ENCODE measurements at regions not wholly inside any gene's neighbourhood (a gene's known extent, or its start where the extent isn't known, plus 50 kb on each side); places are given as distances from the start of the nearest gene placed in this dataset.
"Not testable (repeated sequence)": the region's sequence is repeated elsewhere in the genome, so short reads cannot be mapped to it uniquely, and the experiment has no call there.

GRCh38 chr2:16219292-16219975 is 279.1 kb downstream of the MYCN start:
- no peak for DNase-seq (ENCODE audit: low read depth)
- TF ChIP-seq MYC (IDR thresholded peaks at IDR 0.05; ENCODE audit: low read depth, low read length) (no peak), POLR2A (IDR thresholded peaks at IDR 0.05; ENCODE audit: extremely low read depth, insufficient read length) (no peak)
- TF ChIP-seq, protein P1, sequence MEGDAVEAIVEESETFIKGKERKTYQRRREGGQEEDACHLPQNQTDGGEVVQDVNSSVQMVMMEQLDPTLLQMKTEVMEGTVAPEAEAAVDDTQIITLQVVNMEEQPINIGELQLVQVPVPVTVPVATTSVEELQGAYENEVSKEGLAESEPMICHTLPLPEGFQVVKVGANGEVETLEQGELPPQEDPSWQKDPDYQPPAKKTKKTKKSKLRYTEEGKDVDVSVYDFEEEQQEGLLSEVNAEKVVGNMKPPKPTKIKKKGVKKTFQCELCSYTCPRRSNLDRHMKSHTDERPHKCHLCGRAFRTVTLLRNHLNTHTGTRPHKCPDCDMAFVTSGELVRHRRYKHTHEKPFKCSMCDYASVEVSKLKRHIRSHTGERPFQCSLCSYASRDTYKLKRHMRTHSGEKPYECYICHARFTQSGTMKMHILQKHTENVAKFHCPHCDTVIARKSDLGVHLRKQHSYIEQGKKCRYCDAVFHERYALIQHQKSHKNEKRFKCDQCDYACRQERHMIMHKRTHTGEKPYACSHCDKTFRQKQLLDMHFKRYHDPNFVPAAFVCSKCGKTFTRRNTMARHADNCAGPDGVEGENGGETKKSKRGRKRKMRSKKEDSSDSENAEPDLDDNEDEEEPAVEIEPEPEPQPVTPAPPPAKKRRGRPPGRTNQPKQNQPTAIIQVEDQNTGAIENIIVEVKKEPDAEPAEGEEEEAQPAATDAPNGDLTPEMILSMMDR (IDR thresholded peaks at IDR 0.05; ENCODE audit: low read depth, low read length) = no peak
- TF ChIP-seq, protein P2, sequence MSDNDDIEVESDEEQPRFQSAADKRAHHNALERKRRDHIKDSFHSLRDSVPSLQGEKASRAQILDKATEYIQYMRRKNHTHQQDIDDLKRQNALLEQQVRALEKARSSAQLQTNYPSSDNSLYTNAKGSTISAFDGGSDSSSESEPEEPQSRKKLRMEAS (IDR thresholded peaks at IDR 0.05; ENCODE audit: low read depth, low read length) = no peak
- no peak overlapping the region for H3K4me3 ChIP-seq (ENCODE audit: low read depth, low read length)

DNA sequence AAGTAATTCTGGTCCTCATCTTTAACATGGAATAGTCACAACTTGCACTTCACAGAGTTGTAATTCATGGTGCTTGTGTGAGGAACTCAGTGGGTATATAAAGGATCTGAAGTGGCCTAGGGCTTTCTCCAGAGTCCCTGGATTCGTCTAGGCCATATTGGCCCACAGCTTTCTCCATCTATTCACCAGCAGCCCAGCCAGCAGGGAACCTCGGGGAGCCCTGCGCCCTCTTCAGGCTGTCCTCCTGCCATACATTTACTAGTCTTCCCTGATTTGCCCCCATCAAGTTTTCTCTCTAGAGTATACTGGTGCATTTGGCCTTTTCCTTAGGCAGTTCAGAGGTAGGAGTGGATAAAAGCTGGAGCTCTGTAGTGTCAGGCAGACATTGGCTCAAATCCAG is 278.3 kb downstream of the MYCN start:
- DNase-seq (ENCODE audit: low read depth) = peak; percentile 45
- TF ChIP-seq MYC (IDR thresholded peaks at IDR 0.05; ENCODE audit: low read depth, low read length) = no peak
- TF ChIP-seq, protein P1 (IDR thresholded peaks at IDR 0.05; ENCODE audit: low read depth, low read length) = peak; percentile 91
- no peak overlapping the region for H3K4me3 ChIP-seq (ENCODE audit: low read depth, low read length)

DNA sequence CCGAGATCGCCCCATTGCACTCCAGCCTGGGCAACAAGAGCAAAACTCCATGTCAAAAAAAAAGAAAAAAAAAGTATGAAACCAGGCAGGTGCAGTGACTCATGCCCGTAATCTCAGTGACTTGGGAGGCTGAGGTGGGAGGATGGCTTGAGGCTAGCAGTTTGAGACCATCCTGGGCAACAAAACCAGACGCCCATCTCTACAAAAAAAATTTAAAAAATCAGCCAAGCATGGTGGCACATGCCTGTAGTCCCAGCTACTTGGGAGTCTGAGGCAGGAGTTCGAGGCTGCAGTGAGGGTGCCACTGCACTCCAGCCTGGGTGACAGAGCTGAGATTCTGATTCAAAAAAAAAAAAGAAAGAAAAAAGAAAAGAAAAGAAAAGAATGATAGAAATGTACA is 277.8 kb downstream of the MYCN start:
- no peak overlapping the region for H3K4me3 ChIP-seq (ENCODE audit: low read depth, low read length)
- TF ChIP-seq, protein P1 (IDR thresholded peaks at IDR 0.05; ENCODE audit: low read depth, low read length) = no peak
- TF ChIP-seq MYC (IDR thresholded peaks at IDR 0.05; ENCODE audit: low read depth, low read length) (no peak), POLR2A (IDR thresholded peaks at IDR 0.05; ENCODE audit: extremely low read depth, insufficient read length) (no peak)
- TF ChIP-seq, protein P2 (IDR thresholded peaks at IDR 0.05; ENCODE audit: low read depth, low read length) = no peak
- DNase-seq (ENCODE audit: low read depth) = no peak

- not testable (repeated sequence) for DNase-seq (ENCODE audit: low read depth); H3K4me3 ChIP-seq (ENCODE audit: low read depth, low read length)
Measured at GRCh38 chr2:16217741-16218140, 277.4 kb downstream of the MYCN start.

- H3K4me3 ChIP-seq (ENCODE audit: low read depth, low read length) = no peak overlapping the region
- DNase-seq (ENCODE audit: low read depth) = no peak
- TF ChIP-seq, protein P1 (IDR thresholded peaks at IDR 0.05; ENCODE audit: low read depth, low read length) = no peak
- TF ChIP-seq MYC (IDR thresholded peaks at IDR 0.05; ENCODE audit: low read depth, low read length) (no peak), POLR2A (IDR thresholded peaks at IDR 0.05; ENCODE audit: extremely low read depth, insufficient read length) (no peak)
- TF ChIP-seq, protein P2 (IDR thresholded peaks at IDR 0.05; ENCODE audit: low read depth, low read length) = no peak
Measured at GRCh38 chr2:16217291-16217690, 276.9 kb downstream of the MYCN start.

GRCh38 chr2:16216558-16216945 is 276.2 kb downstream of the MYCN start:
- H3K4me3 ChIP-seq (ENCODE audit: low read depth, low read length) = no peak overlapping the region
- no peak for DNase-seq (ENCODE audit: low read depth)
- TF ChIP-seq MYC (IDR thresholded peaks at IDR 0.05; ENCODE audit: low read depth, low read length) (no peak), POLR2A (IDR thresholded peaks at IDR 0.05; ENCODE audit: extremely low read depth, insufficient read length) (no peak)
- TF ChIP-seq, protein P2 (IDR thresholded peaks at IDR 0.05; ENCODE audit: low read depth, low read length) = no peak
- TF ChIP-seq, protein P1 (IDR thresholded peaks at IDR 0.05; ENCODE audit: low read depth, low read length) = no peak

Measured in NB4 (cell line).